ENCODE measurements at regions not wholly inside any gene's neighbourhood (a gene's known extent, or its start where the extent isn't known, plus 50 kb on each side); places are given as distances from the start of the nearest gene placed in this dataset.

DNA sequence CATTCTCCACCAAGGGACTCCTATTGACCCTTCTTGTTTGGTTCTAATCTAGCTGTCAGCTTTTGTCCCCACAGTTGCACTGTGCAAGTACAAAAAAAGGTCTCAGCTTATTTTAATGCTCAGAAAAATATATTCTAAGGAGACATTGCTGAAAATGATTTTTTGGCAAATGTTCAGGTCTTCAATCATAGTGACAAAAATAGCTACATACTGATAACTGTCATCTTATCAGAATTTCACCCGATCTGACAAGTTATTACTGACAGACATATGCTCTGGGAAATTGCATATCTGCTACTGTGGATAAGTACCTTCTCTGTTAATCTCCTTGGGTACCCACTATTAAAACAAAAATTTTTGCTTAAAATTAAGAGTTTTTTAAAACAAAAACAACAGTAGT lies 263.6 kb downstream of the FLRT2 start:
- intact Hi-C loops (cut with DNase I), result no loop called here
- H3K36me3 ChIP-seq, result no peaks in the 10 kb centered on the region
- H3K27ac ChIP-seq (replicated peaks in 1 of 4), result no peak overlapping the region
- no peak overlapping the region for H3K4me3 ChIP-seq
- DNase-seq (ENCODE audit: extremely low spot score), result no peak
- WGBS, result 88% methylated on average over 1 of the region's 1 CpG
- H3K27me3 ChIP-seq, result no peaks in the 10 kb centered on the region
- no peaks in the 10 kb centered on the region for H3K4me1 ChIP-seq
- TF ChIP-seq POLR2AphosphoS5 (IDR thresholded peaks at IDR 0.05) (no peak), EP300 (IDR thresholded peaks at IDR 0.05) (no peak), POLR2A (IDR thresholded peaks at IDR 0.05; ENCODE audit: low read depth) (no peak)
- TF ChIP-seq, protein P1, sequence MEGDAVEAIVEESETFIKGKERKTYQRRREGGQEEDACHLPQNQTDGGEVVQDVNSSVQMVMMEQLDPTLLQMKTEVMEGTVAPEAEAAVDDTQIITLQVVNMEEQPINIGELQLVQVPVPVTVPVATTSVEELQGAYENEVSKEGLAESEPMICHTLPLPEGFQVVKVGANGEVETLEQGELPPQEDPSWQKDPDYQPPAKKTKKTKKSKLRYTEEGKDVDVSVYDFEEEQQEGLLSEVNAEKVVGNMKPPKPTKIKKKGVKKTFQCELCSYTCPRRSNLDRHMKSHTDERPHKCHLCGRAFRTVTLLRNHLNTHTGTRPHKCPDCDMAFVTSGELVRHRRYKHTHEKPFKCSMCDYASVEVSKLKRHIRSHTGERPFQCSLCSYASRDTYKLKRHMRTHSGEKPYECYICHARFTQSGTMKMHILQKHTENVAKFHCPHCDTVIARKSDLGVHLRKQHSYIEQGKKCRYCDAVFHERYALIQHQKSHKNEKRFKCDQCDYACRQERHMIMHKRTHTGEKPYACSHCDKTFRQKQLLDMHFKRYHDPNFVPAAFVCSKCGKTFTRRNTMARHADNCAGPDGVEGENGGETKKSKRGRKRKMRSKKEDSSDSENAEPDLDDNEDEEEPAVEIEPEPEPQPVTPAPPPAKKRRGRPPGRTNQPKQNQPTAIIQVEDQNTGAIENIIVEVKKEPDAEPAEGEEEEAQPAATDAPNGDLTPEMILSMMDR (IDR thresholded peaks at IDR 0.05), result no peak
- no peaks in the 10 kb centered on the region for H3K9me3 ChIP-seq

DNA sequence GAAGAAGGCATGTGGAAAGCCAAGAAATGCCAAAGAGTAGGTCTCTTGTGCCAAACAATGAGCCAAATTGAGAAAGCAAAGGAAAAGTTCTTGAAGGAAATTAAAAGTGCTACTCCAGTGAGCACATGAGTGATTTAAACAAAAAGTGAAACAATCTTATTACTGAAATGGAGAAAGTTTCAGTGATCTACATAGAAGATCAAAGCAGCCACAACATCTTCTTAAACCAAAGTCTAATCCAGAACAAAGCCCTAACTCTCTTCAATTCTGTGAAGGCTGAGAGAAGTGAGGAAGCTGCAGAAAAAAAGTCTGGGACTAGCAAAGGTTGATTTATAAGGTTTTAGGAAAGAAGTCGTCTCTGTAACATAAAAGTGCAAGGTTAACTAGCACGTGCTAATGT lies 259.6 kb downstream of the FLRT2 start:
- H3K4me3 ChIP-seq, result no peak overlapping the region
- DNase-seq (ENCODE audit: extremely low spot score), result no peak
- no peaks in the 10 kb centered on the region for H3K4me1 ChIP-seq
- TF ChIP-seq POLR2A (IDR thresholded peaks at IDR 0.05; ENCODE audit: low read depth) (no peak), EP300 (IDR thresholded peaks at IDR 0.05) (no peak), POLR2AphosphoS5 (IDR thresholded peaks at IDR 0.05) (no peak)
- TF ChIP-seq, protein P1 (IDR thresholded peaks at IDR 0.05), result no peak
- intact Hi-C loops (cut with DNase I), result no loop called here
- no peak overlapping the region for H3K27ac ChIP-seq (replicated peaks in 1 of 4)
- no peaks in the 10 kb centered on the region for H3K36me3 ChIP-seq
- H3K9me3 ChIP-seq, result no peaks in the 10 kb centered on the region
- no peaks in the 10 kb centered on the region for H3K27me3 ChIP-seq
- 83% methylated on average over 2 of the region's 2 CpGs for WGBS

DNA sequence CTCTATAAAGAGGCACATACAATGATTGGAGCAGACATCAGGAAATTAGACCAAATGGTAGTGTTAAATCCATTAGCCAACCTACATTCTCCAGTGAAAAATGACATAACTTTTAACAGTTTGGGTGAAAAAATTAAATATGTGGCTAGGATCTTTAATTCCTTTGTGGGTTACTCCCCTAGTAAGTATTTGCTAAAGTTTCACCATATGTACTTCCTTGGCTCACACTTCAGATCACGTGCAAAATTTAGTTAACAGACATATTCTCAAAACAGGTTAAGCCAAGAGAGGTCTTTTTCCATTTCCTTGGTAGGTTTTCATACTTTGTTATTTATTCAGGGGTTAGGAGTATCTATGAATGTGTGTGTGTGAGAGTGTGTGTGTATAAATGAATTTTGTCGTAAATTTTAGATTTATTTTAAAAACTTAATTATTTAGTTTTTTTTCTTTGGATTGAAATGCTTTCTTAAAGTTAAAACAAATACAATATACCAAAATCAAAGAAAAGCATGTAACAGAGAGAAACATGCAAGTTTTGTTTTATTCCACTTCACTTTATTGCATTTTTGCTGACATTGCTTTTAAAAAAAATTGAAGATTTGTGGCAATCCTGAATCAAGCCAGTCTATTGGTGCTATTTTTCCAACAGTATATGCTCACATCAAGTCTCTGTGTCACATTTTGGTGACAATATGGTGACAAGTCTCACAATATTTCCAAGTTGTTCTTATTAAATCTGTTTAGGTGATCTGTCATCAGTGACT lies 258.7 kb downstream of the FLRT2 start:
- 46% methylated on average over 2 of the region's 2 CpGs for WGBS
- DNase-seq (ENCODE audit: extremely low spot score), result no peak
- intact Hi-C loops (cut with DNase I), result no loop called here
- Histone ChIP-seq H3K27ac (replicated peaks in 1 of 4) (no peak overlapping the region), H3K4me1 (no peaks in the 10 kb centered on the region), H3K36me3 (no peaks in the 10 kb centered on the region), H3K9me3 (no peaks in the 10 kb centered on the region), H3K4me3 (no peak overlapping the region), H3K27me3 (no peaks in the 10 kb centered on the region)
- TF ChIP-seq EP300 (IDR thresholded peaks at IDR 0.05) (no peak), POLR2AphosphoS5 (IDR thresholded peaks at IDR 0.05) (no peak), POLR2A (IDR thresholded peaks at IDR 0.05; ENCODE audit: low read depth) (no peak)
- TF ChIP-seq, protein P1 (IDR thresholded peaks at IDR 0.05), result no peak

DNA sequence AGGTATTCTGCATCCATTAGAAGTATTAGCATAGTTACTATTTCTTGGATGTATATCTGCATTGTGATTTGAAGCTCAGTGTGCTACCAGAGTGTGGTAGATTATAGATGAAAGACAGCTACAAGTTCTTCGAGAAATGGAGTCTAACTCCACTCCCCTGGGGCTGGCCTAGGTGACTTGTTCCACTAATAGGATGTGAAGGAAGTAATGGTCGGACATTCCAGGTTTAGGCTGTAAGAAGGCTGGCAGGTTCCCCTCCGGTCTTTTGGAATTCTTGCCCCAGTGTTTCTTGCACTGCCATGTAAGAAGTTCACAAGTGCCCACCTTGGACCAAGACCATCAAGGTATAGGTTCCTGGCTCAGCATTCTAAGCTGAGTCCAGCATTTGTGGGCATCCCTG lies 236.4 kb downstream of the FLRT2 start:
- Histone ChIP-seq H3K4me1 (no peaks in the 10 kb centered on the region), H3K4me3 (no peak overlapping the region), H3K27ac (replicated peaks in 1 of 4) (no peak overlapping the region), H3K27me3 (no peaks in the 10 kb centered on the region), H3K36me3 (no peaks in the 10 kb centered on the region), H3K9me3 (no peaks in the 10 kb centered on the region)
- intact Hi-C loops (cut with DNase I), result no loop called here
- DNase-seq (ENCODE audit: extremely low spot score), result no peak
- 96% methylated on average over 3 of the region's 3 CpGs for WGBS
- TF ChIP-seq POLR2A (IDR thresholded peaks at IDR 0.05; ENCODE audit: low read depth) (no peak), EP300 (IDR thresholded peaks at IDR 0.05) (no peak), POLR2AphosphoS5 (IDR thresholded peaks at IDR 0.05) (no peak)
- TF ChIP-seq, protein P1 (IDR thresholded peaks at IDR 0.05), result no peak

DNA sequence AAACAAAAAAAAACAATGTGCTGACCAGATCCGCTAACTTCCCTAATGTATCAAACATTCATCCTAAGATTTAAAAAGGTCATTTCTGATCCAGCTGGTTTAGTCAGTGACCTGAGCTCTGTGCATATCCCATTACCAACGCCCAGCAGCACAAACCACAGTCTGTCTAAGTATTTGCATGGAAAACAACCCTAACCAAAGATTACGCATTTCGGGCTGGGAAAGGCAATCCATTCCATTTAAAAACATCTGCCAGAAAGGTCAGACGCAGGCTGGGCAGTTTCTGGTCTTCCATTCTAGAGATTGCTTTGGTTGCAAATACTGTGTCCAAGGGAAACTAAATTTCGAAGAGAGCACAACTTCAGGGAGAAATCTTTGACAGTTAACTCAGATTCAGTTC lies 234.9 kb downstream of the FLRT2 start:
- Histone ChIP-seq H3K36me3 (no peaks in the 10 kb centered on the region), H3K9me3 (no peaks in the 10 kb centered on the region), H3K27me3 (no peaks in the 10 kb centered on the region), H3K4me1 (no peaks in the 10 kb centered on the region), H3K4me3 (no peak overlapping the region), H3K27ac (replicated peaks in 1 of 4) (no peak overlapping the region)
- DNase-seq (ENCODE audit: extremely low spot score), result no peak
- TF ChIP-seq POLR2AphosphoS5 (IDR thresholded peaks at IDR 0.05) (no peak), EP300 (IDR thresholded peaks at IDR 0.05) (no peak), POLR2A (IDR thresholded peaks at IDR 0.05; ENCODE audit: low read depth) (no peak)
- TF ChIP-seq, protein P1 (IDR thresholded peaks at IDR 0.05), result no peak
- 83% methylated on average over 6 of the region's 6 CpGs for WGBS
- intact Hi-C loops (cut with DNase I), result no loop called here
